ENCODE measurements at regions not wholly inside any gene's neighbourhood (a gene's known extent, or its start where the extent isn't known, plus 50 kb on each side); places are given as distances from the start of the nearest gene placed in this dataset.

DNA sequence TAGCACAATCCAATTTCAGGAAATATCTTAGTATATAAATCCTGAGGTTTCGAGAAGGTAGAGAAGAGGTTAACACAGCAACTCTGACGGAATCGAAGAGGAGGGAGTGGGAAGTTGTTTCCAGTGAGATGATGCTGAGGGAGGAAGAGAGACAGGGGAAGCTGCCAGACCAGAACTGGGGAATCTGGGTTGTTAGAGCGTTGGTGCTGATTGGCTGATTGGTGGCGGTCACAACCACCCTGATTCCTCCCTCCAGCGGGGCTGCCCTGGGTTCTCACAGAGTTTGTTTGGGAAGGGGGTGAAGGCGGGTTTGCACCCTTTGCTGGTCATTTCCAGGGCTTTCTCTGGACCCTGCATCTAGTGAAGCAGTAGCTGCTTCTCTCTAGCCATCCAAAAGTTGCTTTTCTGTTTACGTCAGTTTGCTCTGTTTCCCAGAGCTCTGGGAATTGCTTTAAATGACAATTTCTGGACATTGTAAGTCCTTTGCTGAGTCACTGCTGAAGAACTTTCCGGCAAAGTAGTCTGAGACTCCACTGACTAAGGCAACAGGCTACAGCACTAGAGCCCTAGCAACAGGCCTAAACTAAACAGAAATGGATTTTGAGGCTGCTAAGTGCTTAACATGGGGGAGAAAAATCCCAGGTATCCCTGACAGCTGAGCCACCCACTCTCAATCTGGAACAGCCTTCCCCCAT, 90.1 kb downstream of the TENT5C start:
- TF ChIP-seq, protein P1, sequence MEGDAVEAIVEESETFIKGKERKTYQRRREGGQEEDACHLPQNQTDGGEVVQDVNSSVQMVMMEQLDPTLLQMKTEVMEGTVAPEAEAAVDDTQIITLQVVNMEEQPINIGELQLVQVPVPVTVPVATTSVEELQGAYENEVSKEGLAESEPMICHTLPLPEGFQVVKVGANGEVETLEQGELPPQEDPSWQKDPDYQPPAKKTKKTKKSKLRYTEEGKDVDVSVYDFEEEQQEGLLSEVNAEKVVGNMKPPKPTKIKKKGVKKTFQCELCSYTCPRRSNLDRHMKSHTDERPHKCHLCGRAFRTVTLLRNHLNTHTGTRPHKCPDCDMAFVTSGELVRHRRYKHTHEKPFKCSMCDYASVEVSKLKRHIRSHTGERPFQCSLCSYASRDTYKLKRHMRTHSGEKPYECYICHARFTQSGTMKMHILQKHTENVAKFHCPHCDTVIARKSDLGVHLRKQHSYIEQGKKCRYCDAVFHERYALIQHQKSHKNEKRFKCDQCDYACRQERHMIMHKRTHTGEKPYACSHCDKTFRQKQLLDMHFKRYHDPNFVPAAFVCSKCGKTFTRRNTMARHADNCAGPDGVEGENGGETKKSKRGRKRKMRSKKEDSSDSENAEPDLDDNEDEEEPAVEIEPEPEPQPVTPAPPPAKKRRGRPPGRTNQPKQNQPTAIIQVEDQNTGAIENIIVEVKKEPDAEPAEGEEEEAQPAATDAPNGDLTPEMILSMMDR (conservative IDR thresholded peaks at IDR 0.05), result no peak
- TF ChIP-seq ZFX (IDR thresholded peaks at IDR 0.05), result no peak
- H3K27ac ChIP-seq, result no peak overlapping the region

DNA sequence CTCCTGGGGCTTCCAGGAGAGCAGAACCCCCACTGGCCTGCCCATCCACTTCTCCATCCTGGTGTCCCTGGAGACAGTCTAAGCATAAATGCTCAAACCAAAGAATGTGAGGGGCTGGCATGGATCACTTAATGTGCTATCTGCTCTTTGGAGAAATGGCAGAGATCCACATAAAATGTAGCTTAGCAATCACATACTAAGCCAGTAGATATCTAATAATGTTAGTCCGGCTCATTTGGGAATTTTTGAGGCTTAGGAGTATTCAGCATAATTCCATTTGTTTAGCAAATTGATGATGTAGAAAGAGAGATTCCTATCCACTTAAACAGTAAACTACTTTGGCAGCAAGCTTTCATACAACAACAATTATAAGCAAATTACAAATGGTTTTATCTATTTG, 90.7 kb downstream of the TENT5C start:
- TF ChIP-seq, protein P1 (conservative IDR thresholded peaks at IDR 0.05), result no peak
- TF ChIP-seq ZFX (IDR thresholded peaks at IDR 0.05), result no peak
- no peak overlapping the region for H3K27ac ChIP-seq

DNA sequence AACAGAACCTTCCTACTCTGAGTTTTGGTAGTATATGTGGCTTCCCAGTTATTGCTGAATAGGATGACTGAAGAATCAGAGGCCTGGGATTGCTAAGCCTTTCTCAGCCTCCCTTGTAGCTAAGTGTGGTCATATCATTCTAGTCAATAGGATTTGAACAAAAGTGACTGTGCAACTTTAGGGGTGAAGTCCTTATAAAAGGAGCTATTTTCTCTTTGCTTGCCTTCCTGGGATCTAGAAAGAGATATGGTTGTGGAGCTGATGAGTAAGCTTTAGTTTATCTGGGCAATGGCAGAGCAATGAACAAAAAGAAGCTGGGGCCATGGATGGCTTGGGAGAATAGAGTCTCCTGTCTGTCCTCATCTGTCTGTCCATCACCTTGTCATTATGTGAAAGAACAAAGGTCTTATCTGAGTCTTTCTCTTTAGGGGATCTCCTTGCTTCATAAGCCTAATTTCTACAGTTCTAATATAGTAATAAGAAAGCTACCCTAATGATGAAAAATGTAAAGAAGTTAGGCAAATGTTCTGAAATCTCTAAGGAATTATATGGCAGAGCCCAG, 91.5 kb downstream of the TENT5C start:
- no peak overlapping the region for H3K27ac ChIP-seq
- TF ChIP-seq ZFX (IDR thresholded peaks at IDR 0.05), result no peak
- TF ChIP-seq, protein P1 (conservative IDR thresholded peaks at IDR 0.05), result no peak

DNA sequence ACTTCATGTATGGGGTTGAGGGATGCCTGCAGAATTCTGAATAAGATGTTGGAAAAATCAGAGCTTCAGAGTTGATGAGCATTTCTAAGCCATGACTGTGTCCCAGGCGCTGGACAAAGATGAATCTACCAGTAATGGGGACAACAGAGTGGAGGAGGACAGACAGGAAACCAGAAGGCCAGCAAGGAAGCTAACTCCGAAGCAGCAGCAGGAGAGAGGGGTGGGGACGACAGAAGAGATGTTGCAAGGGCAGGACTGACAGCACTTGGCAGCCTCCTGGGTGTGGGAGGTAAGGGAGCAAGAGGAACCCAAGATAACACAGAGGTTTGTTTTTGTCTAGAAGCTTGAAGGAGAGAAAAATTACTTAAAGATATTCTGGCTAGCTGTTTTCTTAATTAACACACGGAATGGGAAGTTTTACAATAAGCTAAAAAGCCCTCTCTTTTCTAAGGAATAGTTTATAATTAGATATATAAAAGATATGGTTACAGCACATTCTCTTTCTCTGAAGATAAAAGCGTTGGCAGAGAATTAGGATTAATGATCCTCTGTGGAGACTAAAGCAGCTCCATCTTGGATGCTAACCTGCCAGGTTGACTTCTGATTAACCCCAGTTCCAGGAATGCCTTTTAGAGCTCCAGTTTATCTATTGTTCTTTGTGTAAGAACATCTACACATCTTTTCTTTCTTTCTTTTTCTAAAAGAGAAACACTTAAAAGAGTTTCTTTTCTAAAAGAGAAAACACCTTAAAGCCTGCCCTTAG, 92.7 kb downstream of the TENT5C start:
- TF ChIP-seq, protein P1 (conservative IDR thresholded peaks at IDR 0.05), result no peak
- no peak for TF ChIP-seq ZFX (IDR thresholded peaks at IDR 0.05)
- no peak overlapping the region for H3K27ac ChIP-seq

DNA sequence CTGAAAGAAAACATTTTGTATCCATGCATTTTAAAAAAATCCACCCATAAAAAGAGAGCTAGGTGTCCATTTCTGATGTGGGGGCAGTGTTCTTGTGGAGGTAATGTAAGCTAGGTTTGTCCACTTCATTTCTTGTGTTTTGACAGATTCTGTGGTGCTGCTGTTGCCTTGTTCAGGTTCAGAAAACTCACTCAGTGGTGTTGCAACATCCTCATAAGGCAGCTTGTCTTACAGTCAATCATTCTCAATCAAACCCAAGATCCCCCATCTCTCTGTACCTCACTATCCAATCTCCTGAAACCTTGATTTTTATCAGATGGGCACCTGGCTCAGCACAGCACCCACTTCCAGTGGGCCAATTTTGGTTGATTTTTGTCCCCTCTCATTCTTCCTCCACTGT, 94.1 kb downstream of the TENT5C start:
- no peak overlapping the region for H3K27ac ChIP-seq
- no peak for TF ChIP-seq ZFX (IDR thresholded peaks at IDR 0.05)
- TF ChIP-seq, protein P1 (conservative IDR thresholded peaks at IDR 0.05), result no peak

DNA sequence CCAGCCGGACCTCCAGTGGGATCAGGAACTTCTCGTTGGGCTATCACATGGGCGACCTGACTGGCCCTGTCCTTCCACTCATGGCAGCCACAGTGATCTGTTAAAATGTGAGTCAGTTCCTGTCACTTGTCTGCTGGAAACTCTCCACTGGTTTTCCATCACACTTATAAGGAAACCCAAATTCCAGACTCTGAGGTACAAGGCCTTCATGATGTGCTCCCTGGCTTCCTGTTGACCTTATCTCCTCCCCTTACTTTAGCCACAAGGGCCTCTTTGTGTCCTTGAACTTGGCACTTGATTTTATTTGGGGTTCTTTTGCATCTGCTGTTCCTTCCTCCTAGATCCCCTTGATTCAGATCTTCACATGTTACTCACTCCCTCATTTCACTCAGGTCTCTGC, 96.8 kb downstream of the TENT5C start:
- H3K27ac ChIP-seq, result no peak overlapping the region
- TF ChIP-seq ZFX (IDR thresholded peaks at IDR 0.05), result no peak
- TF ChIP-seq, protein P1 (conservative IDR thresholded peaks at IDR 0.05), result no peak

DNA sequence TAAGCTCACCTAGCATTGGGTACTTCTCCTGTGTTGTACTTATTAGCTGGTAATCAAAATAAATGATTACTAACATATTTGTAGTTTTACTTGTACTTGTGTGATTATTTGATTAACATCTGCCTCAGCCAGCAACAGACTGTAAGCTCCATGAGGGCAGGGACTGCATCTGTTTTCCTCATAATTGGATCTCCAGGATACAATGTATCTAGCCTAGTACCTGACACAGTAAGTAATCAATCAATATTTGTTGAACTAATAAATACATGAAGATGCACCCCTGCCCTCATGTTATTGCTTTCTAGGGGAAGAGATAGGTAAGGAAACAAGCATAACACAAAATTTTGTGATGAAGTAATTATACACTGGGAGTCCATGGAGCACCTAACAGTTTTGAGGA, 101.5 kb downstream of the TENT5C start:
- no peak overlapping the region for H3K27ac ChIP-seq
- no peak for TF ChIP-seq ZFX (IDR thresholded peaks at IDR 0.05)
- TF ChIP-seq, protein P1 (conservative IDR thresholded peaks at IDR 0.05), result no peak
